CD4-positive, alpha-beta T cell treated with Interleukin-6 for 4 hours (primary cell): ENCODE measurements at regions not wholly inside any gene's neighbourhood (a gene's known extent, or its start where the extent isn't known, plus 50 kb on each side); places are given as distances from the start of the nearest gene placed in this dataset.
"Not testable (repeated sequence)": the region's sequence is repeated elsewhere in the genome, so short reads cannot be mapped to it uniquely, and the experiment has no call there.

Experiments
- DNase-seq: peaks from one replicate; pipeline ENCODE4 v3.0.0-alpha.2; 2020; ENCODE audit warnings: mixed read lengths

- DNase-seq = no peak
These were observed 232.2 kb upstream of the SEMA6A start for GRCh38 chr5:116806836-116807235.

GRCh38 chr5:116799401-116799800 lies 224.8 kb upstream of the SEMA6A start:
- DNase-seq = no peak

- no peak for DNase-seq
These were observed 220.6 kb upstream of the SEMA6A start for GRCh38 chr5:116795189-116795588.

- DNase-seq = no peak
These were observed 214.9 kb upstream of the SEMA6A start for GRCh38 chr5:116789522-116789921.

GRCh38 chr5:116788851-116789403 lies 214.3 kb upstream of the SEMA6A start:
- DNase-seq = no peak

GRCh38 chr5:116787570-116787969 lies 212.9 kb upstream of the SEMA6A start:
- no peak for DNase-seq

GRCh38 chr5:116785106-116785505 lies 210.5 kb upstream of the SEMA6A start:
- no peak for DNase-seq

GRCh38 chr5:116779846-116780245 lies 205.2 kb upstream of the SEMA6A start:
- DNase-seq = no peak

- DNase-seq = no peak
These were observed 204.1 kb upstream of the SEMA6A start for GRCh38 chr5:116778651-116779280.

GRCh38 chr5:116778032-116778431 lies 203.4 kb upstream of the SEMA6A start:
- DNase-seq = no peak

GRCh38 chr5:116773926-116774325 lies 199.3 kb upstream of the SEMA6A start:
- no peak for DNase-seq

GRCh38 chr5:116772806-116773205 lies 198.2 kb upstream of the SEMA6A start:
- DNase-seq = no peak

GRCh38 chr5:116772152-116772501 lies 197.5 kb upstream of the SEMA6A start:
- no peak for DNase-seq

- DNase-seq = no peak
These were observed 197.0 kb upstream of the SEMA6A start for GRCh38 chr5:116771466-116772151.

GRCh38 chr5:116769953-116770352 lies 195.3 kb upstream of the SEMA6A start:
- not testable (repeated sequence) for DNase-seq

- DNase-seq = no peak
These were observed 194.8 kb upstream of the SEMA6A start for GRCh38 chr5:116769470-116769869.

GRCh38 chr5:116766470-116766947 lies 191.9 kb upstream of the SEMA6A start:
- no peak for DNase-seq

- DNase-seq = no peak
These were observed 190.8 kb upstream of the SEMA6A start for GRCh38 chr5:116765441-116765840.

GRCh38 chr5:116764941-116765340 lies 190.3 kb upstream of the SEMA6A start:
- no peak for DNase-seq

GRCh38 chr5:116763987-116764866 lies 189.6 kb upstream of the SEMA6A start:
- no peak for DNase-seq

- no peak for DNase-seq
These were observed 185.4 kb upstream of the SEMA6A start for GRCh38 chr5:116759860-116760640.

- DNase-seq = no peak
These were observed 182.7 kb upstream of the SEMA6A start for GRCh38 chr5:116757326-116757725.

GRCh38 chr5:116756531-116756930 lies 181.9 kb upstream of the SEMA6A start:
- DNase-seq = no peak
